NCI-H69 (cell line): ENCODE measurements at regions not wholly inside any gene's neighbourhood (a gene's known extent, or its start where the extent isn't known, plus 50 kb on each side); places are given as distances from the start of the nearest gene placed in this dataset.
A peak's percentile ranks its signal among the peaks of the same experiment; 100 is the strongest.
"Not testable (repeated sequence)": the region's sequence is repeated elsewhere in the genome, so short reads cannot be mapped to it uniquely, and the experiment has no call there.

Source experiments
- DNase-seq: peaks from one replicate; lab custom pipeline; 2025; lab: John Stamatoyannopoulos, UW

GRCh38 chr6:76275746-76276145, 203.3 kb upstream of the IMPG1 start:
- DNase-seq: peak; percentile 54

GRCh38 chr6:76264468-76264867, 192.0 kb upstream of the IMPG1 start:
- no peak for DNase-seq

- DNase-seq: no peak
These were observed 189.8 kb upstream of the IMPG1 start for GRCh38 chr6:76262240-76262639.

- peak; percentile 28 for DNase-seq
These were observed 178.2 kb upstream of the IMPG1 start for GRCh38 chr6:76250666-76251065.

GRCh38 chr6:76247527-76247926, 175.1 kb upstream of the IMPG1 start:
- DNase-seq: no peak

GRCh38 chr6:76240092-76240491, 167.6 kb upstream of the IMPG1 start:
- DNase-seq: no peak

- peak; percentile 88 for DNase-seq
These were observed 158.2 kb upstream of the IMPG1 start for GRCh38 chr6:76230711-76231110.

GRCh38 chr6:76222189-76222588, 149.7 kb upstream of the IMPG1 start:
- no peak for DNase-seq

- no peak for DNase-seq
These were observed 149.1 kb upstream of the IMPG1 start for GRCh38 chr6:76221525-76221924.

- DNase-seq: peak; percentile 38
These were observed 148.3 kb upstream of the IMPG1 start for GRCh38 chr6:76220805-76221204.

- no peak for DNase-seq
These were observed 145.1 kb upstream of the IMPG1 start for GRCh38 chr6:76217606-76218005.

- no peak for DNase-seq
These were observed 142.1 kb upstream of the IMPG1 start for GRCh38 chr6:76214546-76214945.

- no peak for DNase-seq
These were observed 102.3 kb upstream of the IMPG1 start for GRCh38 chr6:76174722-76175121.

- no peak for DNase-seq
These were observed 94.4 kb upstream of the IMPG1 start for GRCh38 chr6:76166874-76167273.

- DNase-seq: no peak
These were observed 93.8 kb upstream of the IMPG1 start for GRCh38 chr6:76166297-76166696.

GRCh38 chr6:76165471-76166221, 93.2 kb upstream of the IMPG1 start:
- no peak for DNase-seq

- no peak for DNase-seq
These were observed 90.3 kb upstream of the IMPG1 start for GRCh38 chr6:76162811-76163210.

- DNase-seq: not testable (repeated sequence)
These were observed 85.3 kb upstream of the IMPG1 start for GRCh38 chr6:76157800-76158199.

- no peak for DNase-seq
These were observed 63.0 kb upstream of the IMPG1 start for GRCh38 chr6:76135481-76135880.

- DNase-seq: no peak
These were observed 62.2 kb upstream of the IMPG1 start for GRCh38 chr6:76134651-76135050.

- DNase-seq: peak; percentile 54
These were observed 51.6 kb upstream of the IMPG1 start for GRCh38 chr6:76124018-76124417.
